ENCODE measurements at regions not wholly inside any gene's neighbourhood (a gene's known extent, or its start where the extent isn't known, plus 50 kb on each side); places are given as distances from the start of the nearest gene placed in this dataset.
A peak's percentile ranks its signal among the peaks of the same experiment; 100 is the strongest.

DNA sequence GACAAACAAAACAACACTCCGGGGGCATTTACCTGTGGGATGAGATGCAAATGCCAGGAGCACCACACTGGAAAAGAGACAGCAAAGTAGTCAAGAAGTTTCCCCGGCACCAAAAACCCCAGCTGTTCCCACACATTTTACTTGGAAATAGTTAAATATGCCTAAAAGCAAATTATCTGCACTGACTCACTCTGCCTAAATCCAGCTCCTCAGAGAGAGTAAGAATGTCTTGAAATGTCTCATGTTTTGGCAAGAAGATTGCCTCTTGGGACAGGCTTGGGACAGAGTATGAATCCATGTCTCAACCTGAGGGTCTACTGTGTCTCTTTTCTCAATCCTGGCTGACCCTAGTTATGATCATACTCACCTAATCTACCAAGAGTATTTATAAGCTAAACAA lies 87.5 kb upstream of the RIOK3 start:
- TF ChIP-seq, protein P1, sequence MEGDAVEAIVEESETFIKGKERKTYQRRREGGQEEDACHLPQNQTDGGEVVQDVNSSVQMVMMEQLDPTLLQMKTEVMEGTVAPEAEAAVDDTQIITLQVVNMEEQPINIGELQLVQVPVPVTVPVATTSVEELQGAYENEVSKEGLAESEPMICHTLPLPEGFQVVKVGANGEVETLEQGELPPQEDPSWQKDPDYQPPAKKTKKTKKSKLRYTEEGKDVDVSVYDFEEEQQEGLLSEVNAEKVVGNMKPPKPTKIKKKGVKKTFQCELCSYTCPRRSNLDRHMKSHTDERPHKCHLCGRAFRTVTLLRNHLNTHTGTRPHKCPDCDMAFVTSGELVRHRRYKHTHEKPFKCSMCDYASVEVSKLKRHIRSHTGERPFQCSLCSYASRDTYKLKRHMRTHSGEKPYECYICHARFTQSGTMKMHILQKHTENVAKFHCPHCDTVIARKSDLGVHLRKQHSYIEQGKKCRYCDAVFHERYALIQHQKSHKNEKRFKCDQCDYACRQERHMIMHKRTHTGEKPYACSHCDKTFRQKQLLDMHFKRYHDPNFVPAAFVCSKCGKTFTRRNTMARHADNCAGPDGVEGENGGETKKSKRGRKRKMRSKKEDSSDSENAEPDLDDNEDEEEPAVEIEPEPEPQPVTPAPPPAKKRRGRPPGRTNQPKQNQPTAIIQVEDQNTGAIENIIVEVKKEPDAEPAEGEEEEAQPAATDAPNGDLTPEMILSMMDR (IDR thresholded peaks at IDR 0.05; ENCODE audit: low read length, missing control alignments): no peak
- peak; percentile 62 for DNase-seq (ENCODE audit: low read depth)
- no peak overlapping the region for H3K4me3 ChIP-seq (replicated peaks; ENCODE audit: low read depth, low read length)

GRCh38 chr18:23369266-23369665 lies 83.8 kb upstream of the RIOK3 start:
- no peak for DNase-seq (ENCODE audit: low read depth)
- H3K4me3 ChIP-seq (replicated peaks; ENCODE audit: low read depth, low read length): no peak overlapping the region
- TF ChIP-seq, protein P1 (IDR thresholded peaks at IDR 0.05; ENCODE audit: low read length, missing control alignments): no peak

- DNase-seq (ENCODE audit: low read depth): no peak
- H3K4me3 ChIP-seq (replicated peaks; ENCODE audit: low read depth, low read length): no peak overlapping the region
- TF ChIP-seq, protein P1 (IDR thresholded peaks at IDR 0.05; ENCODE audit: low read length, missing control alignments): no peak
Measured at GRCh38 chr18:23373570-23373969, 79.5 kb upstream of the RIOK3 start.

GRCh38 chr18:23377669-23378301 lies 75.3 kb upstream of the RIOK3 start:
- TF ChIP-seq, protein P1 (IDR thresholded peaks at IDR 0.05; ENCODE audit: low read length, missing control alignments): no peak
- peak; percentile 87 for DNase-seq (ENCODE audit: low read depth)

GRCh38 chr18:23378302-23378686 lies 74.8 kb upstream of the RIOK3 start:
- TF ChIP-seq, protein P1 (IDR thresholded peaks at IDR 0.05; ENCODE audit: low read length, missing control alignments): no peak
- no peak overlapping the region for H3K4me3 ChIP-seq (replicated peaks; ENCODE audit: low read depth, low read length)
- DNase-seq (ENCODE audit: low read depth): no peak

More at GRCh38 chr18:23377669-23378301, 75.3 kb upstream of the RIOK3 start:
- H3K4me3 ChIP-seq (replicated peaks; ENCODE audit: low read depth, low read length): no peak overlapping the region

- peak; percentile 69 for DNase-seq (ENCODE audit: low read depth)
- no peak overlapping the region for H3K4me3 ChIP-seq (replicated peaks; ENCODE audit: low read depth, low read length)
- TF ChIP-seq, protein P1 (IDR thresholded peaks at IDR 0.05; ENCODE audit: low read length, missing control alignments): no peak
Measured at GRCh38 chr18:23380001-23380550, 73.0 kb upstream of the RIOK3 start.

DNA sequence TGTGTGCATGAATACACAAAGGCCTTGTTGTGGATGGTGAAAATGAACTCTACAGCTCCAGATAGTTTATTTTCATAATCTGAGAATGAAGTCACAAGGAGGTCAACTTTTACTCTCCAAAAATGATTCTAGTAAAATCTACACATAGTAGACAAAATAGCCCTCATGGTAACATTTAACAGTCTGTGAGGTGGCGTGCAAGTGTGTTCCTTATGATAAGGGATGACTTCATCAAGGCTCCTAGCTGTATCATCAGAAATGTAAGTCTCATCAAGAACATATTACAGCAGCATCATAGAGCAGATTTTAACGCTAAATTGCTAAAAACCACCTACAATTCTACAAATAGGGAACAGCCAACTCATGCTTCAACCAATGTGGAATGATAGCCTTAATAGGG lies 72.3 kb upstream of the RIOK3 start:
- TF ChIP-seq, protein P1 (IDR thresholded peaks at IDR 0.05; ENCODE audit: low read length, missing control alignments): no peak
- DNase-seq (ENCODE audit: low read depth): peak; percentile 72
- no peak overlapping the region for H3K4me3 ChIP-seq (replicated peaks; ENCODE audit: low read depth, low read length)
